ENCODE measurements at regions not wholly inside any gene's neighbourhood (a gene's known extent, or its start where the extent isn't known, plus 50 kb on each side); places are given as distances from the start of the nearest gene placed in this dataset.

DNA sequence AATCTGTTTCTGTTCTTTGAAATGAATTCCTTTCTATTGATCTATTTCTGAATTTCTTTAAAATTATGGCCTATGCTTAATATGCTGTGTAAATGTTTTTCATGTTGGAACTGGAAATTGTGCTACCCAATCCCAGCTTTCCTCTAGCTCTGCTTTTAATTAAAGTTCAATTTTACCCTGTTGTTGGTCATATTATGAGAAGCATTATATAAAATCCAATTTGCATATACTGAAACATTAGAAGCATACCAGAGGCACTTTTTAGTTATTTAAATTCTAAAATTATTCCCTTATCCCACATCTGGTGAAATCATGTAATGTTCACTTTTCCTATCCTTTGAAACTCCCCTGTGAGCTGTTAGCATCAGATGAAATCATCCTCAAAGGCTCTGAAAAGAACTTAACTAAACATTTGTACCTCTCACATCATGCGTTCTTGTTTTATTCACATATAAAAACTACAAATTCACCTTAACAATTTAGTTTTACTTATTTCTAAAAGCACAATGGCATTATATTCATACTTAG, 160.6 kb upstream of the COL21A1 start:
- no peak overlapping the region for H3K4me3 ChIP-seq (replicated peaks; ENCODE audit: low read depth, low read length)
- DNase-seq (ENCODE audit: extremely low read depth, low read depth) = no peak
- TF ChIP-seq, protein P1, sequence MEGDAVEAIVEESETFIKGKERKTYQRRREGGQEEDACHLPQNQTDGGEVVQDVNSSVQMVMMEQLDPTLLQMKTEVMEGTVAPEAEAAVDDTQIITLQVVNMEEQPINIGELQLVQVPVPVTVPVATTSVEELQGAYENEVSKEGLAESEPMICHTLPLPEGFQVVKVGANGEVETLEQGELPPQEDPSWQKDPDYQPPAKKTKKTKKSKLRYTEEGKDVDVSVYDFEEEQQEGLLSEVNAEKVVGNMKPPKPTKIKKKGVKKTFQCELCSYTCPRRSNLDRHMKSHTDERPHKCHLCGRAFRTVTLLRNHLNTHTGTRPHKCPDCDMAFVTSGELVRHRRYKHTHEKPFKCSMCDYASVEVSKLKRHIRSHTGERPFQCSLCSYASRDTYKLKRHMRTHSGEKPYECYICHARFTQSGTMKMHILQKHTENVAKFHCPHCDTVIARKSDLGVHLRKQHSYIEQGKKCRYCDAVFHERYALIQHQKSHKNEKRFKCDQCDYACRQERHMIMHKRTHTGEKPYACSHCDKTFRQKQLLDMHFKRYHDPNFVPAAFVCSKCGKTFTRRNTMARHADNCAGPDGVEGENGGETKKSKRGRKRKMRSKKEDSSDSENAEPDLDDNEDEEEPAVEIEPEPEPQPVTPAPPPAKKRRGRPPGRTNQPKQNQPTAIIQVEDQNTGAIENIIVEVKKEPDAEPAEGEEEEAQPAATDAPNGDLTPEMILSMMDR (IDR thresholded peaks at IDR 0.05; ENCODE audit: low read depth, low read length, missing control alignments) = no peak

DNA sequence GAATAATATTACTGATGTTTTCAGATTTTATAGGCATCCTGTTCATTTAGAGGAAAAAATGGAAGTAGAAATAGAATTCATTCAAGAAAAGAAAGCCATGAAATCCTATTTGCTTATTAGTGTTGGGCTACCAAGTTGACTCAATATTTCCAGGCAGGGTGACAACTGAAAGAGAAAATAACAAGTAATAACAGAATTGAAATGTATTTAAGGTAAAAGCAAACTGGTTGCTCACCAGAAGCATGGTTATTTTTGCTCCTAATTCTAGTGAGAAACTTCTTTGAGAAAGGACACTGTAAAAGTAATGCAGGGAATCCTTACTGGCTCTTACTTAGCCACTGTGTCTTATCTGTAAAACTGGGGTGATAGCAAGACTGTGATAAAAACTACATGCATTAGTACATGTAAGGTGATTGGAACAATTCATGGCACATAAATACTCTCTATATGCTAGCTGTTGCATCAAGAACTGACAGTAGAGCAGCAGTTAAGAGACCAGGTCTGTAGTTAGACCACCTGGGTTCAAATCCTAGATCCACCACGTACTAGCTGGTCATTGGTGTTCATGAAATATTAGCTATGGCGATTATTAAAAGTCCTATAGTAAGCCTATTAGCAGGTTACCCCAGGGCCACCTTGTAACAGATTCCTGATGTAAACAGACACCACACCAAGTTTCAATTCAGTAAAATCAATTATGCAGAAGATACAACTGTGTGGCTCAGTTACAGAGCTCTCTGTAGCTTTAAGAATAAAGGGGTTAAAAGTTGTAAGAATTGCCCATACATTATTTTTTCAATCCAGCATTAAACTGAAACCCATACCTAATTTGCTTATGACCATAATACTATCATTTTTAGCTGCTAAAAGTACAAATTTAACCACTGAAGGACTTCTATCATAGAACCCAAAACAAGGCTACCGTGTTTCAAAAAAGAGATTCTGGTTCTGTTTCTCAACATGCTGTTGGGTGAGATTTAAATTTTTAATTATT, 159.2 kb upstream of the COL21A1 start:
- no peak for DNase-seq (ENCODE audit: extremely low read depth, low read depth)
- no peak overlapping the region for H3K4me3 ChIP-seq (replicated peaks; ENCODE audit: low read depth, low read length)
- TF ChIP-seq, protein P1 (IDR thresholded peaks at IDR 0.05; ENCODE audit: low read depth, low read length, missing control alignments) = no peak

DNA sequence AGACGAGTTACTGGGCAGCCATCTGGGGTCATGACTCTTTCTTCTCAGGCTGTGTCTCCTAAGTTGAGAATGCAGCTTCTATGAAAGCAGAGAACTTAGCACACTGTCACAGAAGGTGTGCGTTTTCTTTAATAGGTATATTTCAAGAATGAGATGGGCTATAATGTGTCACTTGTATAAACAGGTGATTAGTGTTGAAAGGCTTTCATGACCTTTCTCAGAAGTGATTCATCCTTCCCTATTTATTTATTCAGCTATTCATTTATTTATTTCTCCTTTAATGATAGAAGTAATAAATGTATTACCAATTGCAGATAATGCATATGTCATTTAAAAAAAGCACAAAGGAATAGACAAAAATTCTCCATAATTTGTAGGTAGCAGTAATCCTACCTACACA, 157.2 kb upstream of the COL21A1 start:
- no peak overlapping the region for H3K4me3 ChIP-seq (replicated peaks; ENCODE audit: low read depth, low read length)
- DNase-seq (ENCODE audit: extremely low read depth, low read depth) = no peak
- TF ChIP-seq, protein P1 (IDR thresholded peaks at IDR 0.05; ENCODE audit: low read depth, low read length, missing control alignments) = no peak

DNA sequence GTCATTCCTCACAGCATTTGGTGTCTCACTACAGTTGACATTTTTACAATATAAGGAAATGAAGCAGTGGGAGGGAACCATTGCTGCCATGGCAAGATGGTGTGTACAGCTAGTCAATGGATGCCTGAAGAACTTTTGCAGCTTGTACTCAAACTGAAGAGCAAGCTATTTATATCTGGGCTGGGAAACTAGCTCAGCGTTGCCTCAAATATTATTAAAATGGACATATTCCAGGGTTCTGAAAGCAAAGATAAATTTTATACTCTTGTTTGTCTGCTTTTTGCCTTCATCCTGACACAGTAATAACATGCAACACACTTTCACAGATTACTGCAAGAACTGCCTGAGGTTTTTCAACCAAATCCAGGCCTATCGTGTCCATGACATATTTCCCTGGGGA, 156.4 kb upstream of the COL21A1 start:
- no peak overlapping the region for H3K4me3 ChIP-seq (replicated peaks; ENCODE audit: low read depth, low read length)
- no peak for DNase-seq (ENCODE audit: extremely low read depth, low read depth)
- TF ChIP-seq, protein P1 (IDR thresholded peaks at IDR 0.05; ENCODE audit: low read depth, low read length, missing control alignments) = no peak

DNA sequence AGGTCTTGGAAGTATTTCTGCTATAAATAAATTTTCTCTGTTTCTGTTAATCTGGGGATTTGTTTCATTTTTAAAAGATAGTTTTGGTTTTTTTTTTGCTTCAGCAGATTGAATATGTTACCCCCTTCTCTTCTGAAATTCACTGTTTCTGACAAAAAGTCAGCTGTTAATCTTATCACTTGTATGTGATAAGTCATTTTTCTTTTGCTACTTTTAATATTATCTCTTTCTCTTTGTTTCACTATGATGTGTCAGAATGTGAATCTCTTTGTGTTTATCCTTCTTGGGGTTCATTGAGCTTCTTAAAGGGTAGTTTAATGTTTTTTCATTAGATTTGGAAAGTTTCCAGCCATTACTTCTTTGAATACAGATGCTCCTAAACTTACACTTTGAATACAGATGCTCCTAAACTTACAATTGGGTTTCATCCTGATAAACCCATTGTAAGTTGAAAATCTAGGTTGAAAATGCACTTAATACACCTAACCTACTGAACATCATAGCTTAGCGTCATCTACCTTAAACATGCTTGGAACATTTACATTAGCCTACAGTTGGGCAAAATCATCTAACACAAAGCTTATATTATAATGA, 154.2 kb upstream of the COL21A1 start:
- DNase-seq (ENCODE audit: extremely low read depth, low read depth) = no peak
- TF ChIP-seq, protein P1 (IDR thresholded peaks at IDR 0.05; ENCODE audit: low read depth, low read length, missing control alignments) = no peak
- no peak overlapping the region for H3K4me3 ChIP-seq (replicated peaks; ENCODE audit: low read depth, low read length)

DNA sequence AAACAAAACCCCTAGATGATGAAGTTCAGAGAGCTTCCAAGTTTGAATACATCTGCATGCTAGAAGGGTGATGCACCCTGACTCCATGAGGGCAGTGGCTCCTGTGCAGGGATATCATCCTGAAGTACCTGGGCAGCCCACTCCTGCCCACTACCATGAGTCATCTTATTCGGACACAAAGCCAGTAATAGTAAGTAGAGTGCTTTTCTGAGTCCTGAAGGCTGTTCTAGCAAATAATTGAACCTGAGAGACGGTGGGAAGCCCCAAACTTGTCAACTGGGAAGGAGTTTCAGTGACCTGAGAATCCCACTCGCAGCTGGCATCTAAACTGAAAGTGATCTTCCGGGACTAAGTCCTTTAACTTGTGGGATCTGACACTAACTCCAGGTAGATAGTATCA, 152.9 kb upstream of the COL21A1 start:
- DNase-seq (ENCODE audit: extremely low read depth, low read depth) = no peak
- TF ChIP-seq, protein P1 (IDR thresholded peaks at IDR 0.05; ENCODE audit: low read depth, low read length, missing control alignments) = no peak
- H3K4me3 ChIP-seq (replicated peaks; ENCODE audit: low read depth, low read length) = no peak overlapping the region

Measured in HFF-Myc (cell line).